ENCODE measurements at regions not wholly inside any gene's neighbourhood (a gene's known extent, or its start where the extent isn't known, plus 50 kb on each side); places are given as distances from the start of the nearest gene placed in this dataset.

GRCh38 chr7:12957487-12957886 is 270.1 kb downstream of the ARL4A start:
- Histone ChIP-seq H3K27ac (replicated peaks; ENCODE audit: low read length) (no peak overlapping the region), H3K4me2 (ENCODE audit: insufficient read depth, low read length, poor library complexity, severe bottlenecking) (no peak overlapping the region), H3K4ac (ENCODE audit: low read length) (no peak overlapping the region), H2BK15ac (ENCODE audit: low read length) (no peak overlapping the region), H2AK5ac (ENCODE audit: low read depth, low read length) (no peak overlapping the region), H3K79me1 (ENCODE audit: low read depth, low read length) (no peaks in the 10 kb centered on the region), H2BK12ac (ENCODE audit: low read length) (no peak overlapping the region), H3K23ac (ENCODE audit: low read depth, low read length, poor library complexity) (no peak overlapping the region), H4K8ac (ENCODE audit: low read depth, low read length) (no peak overlapping the region), H3K14ac (ENCODE audit: low read length) (no peak overlapping the region), H3K9ac (ENCODE audit: low read depth, low read length, poor library complexity) (no peak overlapping the region), H3K4me1 (ENCODE audit: control insufficient read depth in 2 of 2, insufficient read depth in 1 of 2, low read depth in 1 of 2, low read length in 2 of 2) (peaks cover 0 to 4% of the 10 kb centered on the region in 2 donors), H4K91ac (ENCODE audit: low read depth, low read length, poor library complexity) (no peak overlapping the region), H3K36me3 (replicated peaks in 1 of 2; ENCODE audit: control insufficient read depth in 2 of 2, insufficient read depth in 2 of 2, low read length in 2 of 2) (no peaks in the 10 kb centered on the region), H3K9me3 (replicated peaks in 1 of 2; ENCODE audit: control insufficient read depth in 2 of 2, insufficient read depth in 1 of 2, low read depth in 1 of 2, low read length in 2 of 2) (no peaks in the 10 kb centered on the region), H2BK120ac (ENCODE audit: low read depth, low read length) (no peak overlapping the region), H3K18ac (ENCODE audit: low read length) (no peak overlapping the region), H3K27me3 (ENCODE audit: control insufficient read depth in 3 of 3, insufficient read depth in 3 of 3, low read depth in 1 of 3, low read length in 3 of 3) (no peaks in the 10 kb centered on the region), H3K4me3 (ENCODE audit: low read length in 2 of 2) (no peak overlapping the region), H2BK5ac (ENCODE audit: low read length) (no peak overlapping the region), H2AFZ (ENCODE audit: low read length) (no peak overlapping the region)
- DNase-seq (ENCODE audit: low spot score) = no peak
- WGBS, 2 donors (ENCODE audit: extremely low coverage in 2 of 2, insufficient read length in 2 of 2, insufficient replicate concordance in 1 of 2) = no CpG with 5 or more reads among the region's 5 CpGs

- Histone ChIP-seq H3K4me1 (ENCODE audit: control insufficient read depth in 2 of 2, insufficient read depth in 1 of 2, low read depth in 1 of 2, low read length in 2 of 2) (peaks cover 2 to 9% of the 10 kb centered on the region in 2 donors), H3K9ac (ENCODE audit: low read depth, low read length, poor library complexity) (no peak overlapping the region), H3K4me2 (ENCODE audit: insufficient read depth, low read length, poor library complexity, severe bottlenecking) (no peak overlapping the region), H3K23ac (ENCODE audit: low read depth, low read length, poor library complexity) (no peak overlapping the region), H3K18ac (ENCODE audit: low read length) (no peak overlapping the region), H2BK120ac (ENCODE audit: low read depth, low read length) (no peak overlapping the region), H2BK15ac (ENCODE audit: low read length) (no peak overlapping the region), H2BK5ac (ENCODE audit: low read length) (no peak overlapping the region), H2AK5ac (ENCODE audit: low read depth, low read length) (no peak overlapping the region), H3K14ac (ENCODE audit: low read length) (no peak overlapping the region), H3K4ac (ENCODE audit: low read length) (no peak overlapping the region), H3K27ac (replicated peaks; ENCODE audit: low read length) (no peak overlapping the region), H3K4me3 (ENCODE audit: low read length in 2 of 2) (no peak overlapping the region), H4K91ac (ENCODE audit: low read depth, low read length, poor library complexity) (no peak overlapping the region), H3K9me3 (replicated peaks in 1 of 2; ENCODE audit: control insufficient read depth in 2 of 2, insufficient read depth in 1 of 2, low read depth in 1 of 2, low read length in 2 of 2) (no peaks in the 10 kb centered on the region), H3K27me3 (ENCODE audit: control insufficient read depth in 3 of 3, insufficient read depth in 3 of 3, low read depth in 1 of 3, low read length in 3 of 3) (no peaks in the 10 kb centered on the region), H4K8ac (ENCODE audit: low read depth, low read length) (no peak overlapping the region), H3K36me3 (replicated peaks in 1 of 2; ENCODE audit: control insufficient read depth in 2 of 2, insufficient read depth in 2 of 2, low read length in 2 of 2) (no peaks in the 10 kb centered on the region), H3K79me1 (ENCODE audit: low read depth, low read length) (no peaks in the 10 kb centered on the region), H2BK12ac (ENCODE audit: low read length) (no peak overlapping the region), H2AFZ (ENCODE audit: low read length) (peak overlapping the region; percentile 27)
- WGBS, 2 donors (ENCODE audit: extremely low coverage in 2 of 2, insufficient read length in 2 of 2, insufficient replicate concordance in 1 of 2) = no CpG with 5 or more reads among the region's 4 CpGs
- DNase-seq (ENCODE audit: low spot score) = peak; percentile 17
These were observed 274.6 kb downstream of the ARL4A start for GRCh38 chr7:12961910-12962480.

- Histone ChIP-seq H3K9ac (ENCODE audit: low read depth, low read length, poor library complexity) (no peak overlapping the region), H4K8ac (ENCODE audit: low read depth, low read length) (no peak overlapping the region), H4K91ac (ENCODE audit: low read depth, low read length, poor library complexity) (no peak overlapping the region), H2BK120ac (ENCODE audit: low read depth, low read length) (no peak overlapping the region), H3K9me3 (replicated peaks in 1 of 2; ENCODE audit: control insufficient read depth in 2 of 2, insufficient read depth in 1 of 2, low read depth in 1 of 2, low read length in 2 of 2) (no peaks in the 10 kb centered on the region), H3K23ac (ENCODE audit: low read depth, low read length, poor library complexity) (no peak overlapping the region), H3K4me1 (ENCODE audit: control insufficient read depth in 2 of 2, insufficient read depth in 1 of 2, low read depth in 1 of 2, low read length in 2 of 2) (peaks cover 2 to 15% of the 10 kb centered on the region in 2 donors), H3K36me3 (replicated peaks in 1 of 2; ENCODE audit: control insufficient read depth in 2 of 2, insufficient read depth in 2 of 2, low read length in 2 of 2) (no peaks in the 10 kb centered on the region), H3K4me2 (ENCODE audit: insufficient read depth, low read length, poor library complexity, severe bottlenecking) (no peak overlapping the region), H3K4ac (ENCODE audit: low read length) (no peak overlapping the region), H3K27me3 (ENCODE audit: control insufficient read depth in 3 of 3, insufficient read depth in 3 of 3, low read depth in 1 of 3, low read length in 3 of 3) (no peaks in the 10 kb centered on the region), H2BK12ac (ENCODE audit: low read length) (no peak overlapping the region), H2AK5ac (ENCODE audit: low read depth, low read length) (no peak overlapping the region), H3K18ac (ENCODE audit: low read length) (no peak overlapping the region), H2AFZ (ENCODE audit: low read length) (no peak overlapping the region), H2BK5ac (ENCODE audit: low read length) (no peak overlapping the region), H3K4me3 (ENCODE audit: low read length in 2 of 2) (no peak overlapping the region), H2BK15ac (ENCODE audit: low read length) (no peak overlapping the region), H3K27ac (replicated peaks; ENCODE audit: low read length) (no peak overlapping the region), H3K79me1 (ENCODE audit: low read depth, low read length) (no peaks in the 10 kb centered on the region), H3K14ac (ENCODE audit: low read length) (no peak overlapping the region)
- WGBS, 2 donors (ENCODE audit: extremely low coverage in 2 of 2, insufficient read length in 2 of 2, insufficient replicate concordance in 1 of 2) = no CpG with 5 or more reads among the region's 1 CpG
- no peak for DNase-seq (ENCODE audit: low spot score)
These were observed 276.0 kb downstream of the ARL4A start for GRCh38 chr7:12963435-12963834.

GRCh38 chr7:12964836-12965235 is 277.4 kb downstream of the ARL4A start:
- no CpG with 5 or more reads among the region's 4 CpGs for WGBS, 2 donors (ENCODE audit: extremely low coverage in 2 of 2, insufficient read length in 2 of 2, insufficient replicate concordance in 1 of 2)
- Histone ChIP-seq H2BK5ac (ENCODE audit: low read length) (no peak overlapping the region), H3K18ac (ENCODE audit: low read length) (peak overlapping the region; percentile 63), H2AK5ac (ENCODE audit: low read depth, low read length) (no peak overlapping the region), H2BK120ac (ENCODE audit: low read depth, low read length) (no peak overlapping the region), H4K8ac (ENCODE audit: low read depth, low read length) (no peak overlapping the region), H2BK12ac (ENCODE audit: low read length) (no peak overlapping the region), H3K9ac (ENCODE audit: low read depth, low read length, poor library complexity) (no peak overlapping the region), H3K4me3 (ENCODE audit: low read length in 2 of 2) (no peak overlapping the region), H2BK15ac (ENCODE audit: low read length) (no peak overlapping the region), H3K27me3 (ENCODE audit: control insufficient read depth in 3 of 3, insufficient read depth in 3 of 3, low read depth in 1 of 3, low read length in 3 of 3) (no peaks in the 10 kb centered on the region), H2AFZ (ENCODE audit: low read length) (no peak overlapping the region), H3K9me3 (replicated peaks in 1 of 2; ENCODE audit: control insufficient read depth in 2 of 2, insufficient read depth in 1 of 2, low read depth in 1 of 2, low read length in 2 of 2) (no peaks in the 10 kb centered on the region), H3K4me2 (ENCODE audit: insufficient read depth, low read length, poor library complexity, severe bottlenecking) (no peak overlapping the region), H3K79me1 (ENCODE audit: low read depth, low read length) (no peaks in the 10 kb centered on the region), H3K36me3 (replicated peaks in 1 of 2; ENCODE audit: control insufficient read depth in 2 of 2, insufficient read depth in 2 of 2, low read length in 2 of 2) (no peaks in the 10 kb centered on the region), H4K91ac (ENCODE audit: low read depth, low read length, poor library complexity) (no peak overlapping the region), H3K4ac (ENCODE audit: low read length) (no peak overlapping the region), H3K4me1 (ENCODE audit: control insufficient read depth in 2 of 2, insufficient read depth in 1 of 2, low read depth in 1 of 2, low read length in 2 of 2) (peaks cover 3 to 19% of the 10 kb centered on the region in 2 donors), H3K23ac (ENCODE audit: low read depth, low read length, poor library complexity) (no peak overlapping the region), H3K14ac (ENCODE audit: low read length) (no peak overlapping the region), H3K27ac (replicated peaks; ENCODE audit: low read length) (no peak overlapping the region)
- no peak for DNase-seq (ENCODE audit: low spot score)

Data from neuronal stem cell (in vitro differentiated cells).